Neural progenitor cell (in vitro differentiated cells): ENCODE measurements at regions not wholly inside any gene's neighbourhood (a gene's known extent, or its start where the extent isn't known, plus 50 kb on each side); places are given as distances from the start of the nearest gene placed in this dataset.

Experiments used
- DNase-seq: peaks from one replicate; pipeline ENCODE4 v3.0.0-alpha.2; 2016; ENCODE audit warnings: low spot score
- H2AFZ ChIP-seq: fragments of 200-600 bp; sonication (generic); replicated peaks from 2 replicates; pipeline ENCODE4 v1.6.1; 2016; ENCODE audit warnings: antibody characterized with exemption
- H3F3A ChIP-seq: fragments of 200-600 bp; sonication (generic); 2 replicates; pipeline ENCODE4 v1.6.1; 2016; ENCODE audit warnings: antibody characterized with exemption, low read depth
- H3K27ac ChIP-seq: fragments of 200-600 bp; sonication (generic); 2 replicates; pipeline ENCODE4 v1.5.1; 2016; ENCODE audit warnings: mild to moderate bottlenecking
- H3K27me3 ChIP-seq: fragments of 200-600 bp; sonication (generic); 2 replicates; pipeline ENCODE4 v1.6.1; 2016; ENCODE audit warnings: mild to moderate bottlenecking, moderate library complexity
- H3K36me3 ChIP-seq: fragments of 200-600 bp; sonication (generic); 2 replicates; pipeline ENCODE4 v1.5.1; 2016
- H3K4me1 ChIP-seq: fragments of 200-600 bp; sonication (generic); 2 replicates; pipeline ENCODE4 v1.6.1; 2016; ENCODE audit warnings: mixed run types
- H3K4me2 ChIP-seq: fragments of 200-600 bp; sonication (generic); 2 replicates; pipeline ENCODE4 v1.6.1; 2016
- H3K4me3 ChIP-seq: fragments of 200-600 bp; sonication (generic); 2 replicates; pipeline ENCODE4 v1.5.1; 2016
- H3K79me2 ChIP-seq: fragments of 200-600 bp; sonication (generic); 2 replicates; pipeline ENCODE4 v1.6.1; 2016; ENCODE audit warnings: low read depth
- H3K9ac ChIP-seq: fragments of 200-600 bp; sonication (generic); 2 replicates; pipeline ENCODE4 v1.6.1; 2016
- H3K9me3 ChIP-seq: fragments of 200-600 bp; sonication (generic); 2 replicates; pipeline ENCODE4 v1.5.1; 2016; ENCODE audit warnings: low read depth
- H4K20me1 ChIP-seq: fragments of 200-600 bp; sonication (generic); 2 replicates; pipeline ENCODE4 v1.6.1; 2016; ENCODE audit warnings: low read depth
- H3K27ac Mint-ChIP-seq: 3 replicates; pipeline ENCODE4 v1.8.0; 2021; ENCODE audit warnings: mixed read lengths
- H3K27me3 Mint-ChIP-seq: 2 replicates; pipeline ENCODE4 v1.8.0; 2022; ENCODE audit warnings: low read depth, mild to moderate bottlenecking, inconsistent platforms, moderate library complexity, mixed read lengths; ENCODE audit not compliant: insufficient read depth
- H3K36me3 Mint-ChIP-seq: 3 replicates; pipeline ENCODE4 v1.8.0; 2021; ENCODE audit warnings: mixed read lengths
- H3K4me1 Mint-ChIP-seq: 3 replicates; pipeline ENCODE4 v1.8.0; 2021; ENCODE audit warnings: mixed read lengths
- H3K4me3 Mint-ChIP-seq: 3 replicates; pipeline ENCODE4 v1.8.0; 2021; ENCODE audit warnings: mild to moderate bottlenecking, moderate library complexity, mixed read lengths
- H3K9me3 Mint-ChIP-seq: 3 replicates; pipeline ENCODE4 v1.8.0; 2020; ENCODE audit warnings: mixed read lengths
- CTCF ChIP-seq: fragments of 200-600 bp; sonication (generic); IDR thresholded peaks from 2 replicates; pipeline ENCODE4 v1.5.1; 2017; ENCODE audit warnings: antibody characterized with exemption, mild to moderate bottlenecking
- EZH2 ChIP-seq: fragments of 200-600 bp; sonication (generic); IDR thresholded peaks from 2 replicates; pipeline ENCODE4 v1.6.1; 2017; ENCODE audit warnings: antibody characterized with exemption, mild to moderate bottlenecking, moderate library complexity
- EZH2phosphoT487 ChIP-seq: fragments of 200-600 bp; sonication (generic); IDR thresholded peaks from 2 replicates; pipeline ENCODE4 v1.6.1; 2017; ENCODE audit warnings: antibody characterized with exemption

- DNase-seq: no peak
- H3K36me3 ChIP-seq: no peaks in the 10 kb centered on the region
- Mint-ChIP-seq H3K4me1 (no peaks in the 10 kb centered on the region), H3K27me3 (no peaks in the 10 kb centered on the region), H3K4me3 (no peak overlapping the region), H3K27ac (no peak overlapping the region), H3K9me3 (peaks cover 59% of the 10 kb centered on the region), H3K36me3 (no peaks in the 10 kb centered on the region)
- H3K9me3 ChIP-seq: peaks cover 29% of the 10 kb centered on the region
- no peak overlapping the region for H3K9ac ChIP-seq
- no peaks in the 10 kb centered on the region for H4K20me1 ChIP-seq
- no peaks in the 10 kb centered on the region for H3F3A ChIP-seq
- H3K79me2 ChIP-seq: no peaks in the 10 kb centered on the region
- no peak overlapping the region for H3K4me2 ChIP-seq
- no peaks in the 10 kb centered on the region for H3K4me1 ChIP-seq
- no peak overlapping the region for H3K27ac ChIP-seq
- TF ChIP-seq CTCF (no peak), EZH2phosphoT487 (no peak), EZH2 (no peak)
- no peak overlapping the region for H3K4me3 ChIP-seq
- H2AFZ ChIP-seq: no peak overlapping the region
- H3K27me3 ChIP-seq: no peaks in the 10 kb centered on the region
Observed at GRCh38 chr14:105797546-105797945, 271.2 kb downstream of the TMEM121 start.

- Histone ChIP-seq H3K4me3 (no peak overlapping the region), H3K4me1 (no peaks in the 10 kb centered on the region), H3K27ac (no peak overlapping the region), H2AFZ (no peak overlapping the region), H3F3A (no peaks in the 10 kb centered on the region), H3K79me2 (no peaks in the 10 kb centered on the region), H3K9me3 (peaks cover 29% of the 10 kb centered on the region), H3K9ac (no peak overlapping the region), H3K27me3 (no peaks in the 10 kb centered on the region), H3K4me2 (no peak overlapping the region), H4K20me1 (no peaks in the 10 kb centered on the region), H3K36me3 (no peaks in the 10 kb centered on the region)
- no peak for TF ChIP-seq EZH2phosphoT487
- TF ChIP-seq EZH2: no peak
- TF ChIP-seq CTCF: no peak
- Mint-ChIP-seq H3K27me3 (peaks cover 5% of the 10 kb centered on the region), H3K4me1 (no peaks in the 10 kb centered on the region), H3K4me3 (no peak overlapping the region), H3K9me3 (peaks cover 49% of the 10 kb centered on the region), H3K36me3 (no peaks in the 10 kb centered on the region), H3K27ac (no peak overlapping the region)
- DNase-seq: no peak
Observed at GRCh38 chr14:105805701-105806100, 279.3 kb downstream of the TMEM121 start.

GRCh38 chr14:105806568-105806967, 280.2 kb downstream of the TMEM121 start:
- no peak for DNase-seq
- peaks cover 49% of the 10 kb centered on the region for H3K9me3 Mint-ChIP-seq

GRCh38 chr14:105817971-105818711, 291.8 kb downstream of the TMEM121 start:
- no peak overlapping the region for H3K4me3 Mint-ChIP-seq
- Histone ChIP-seq H3F3A (no peaks in the 10 kb centered on the region), H3K9ac (no peak overlapping the region), H2AFZ (no peak overlapping the region), H4K20me1 (no peaks in the 10 kb centered on the region), H3K4me2 (no peak overlapping the region), H3K36me3 (no peaks in the 10 kb centered on the region), H3K27ac (no peak overlapping the region), H3K4me1 (no peaks in the 10 kb centered on the region), H3K4me3 (no peak overlapping the region), H3K27me3 (no peaks in the 10 kb centered on the region), H3K9me3 (peaks cover 34% of the 10 kb centered on the region), H3K79me2 (no peaks in the 10 kb centered on the region)
- H3K36me3 Mint-ChIP-seq: no peaks in the 10 kb centered on the region
- H3K4me1 Mint-ChIP-seq: no peaks in the 10 kb centered on the region
- TF ChIP-seq EZH2: no peak
- TF ChIP-seq EZH2phosphoT487: no peak
- no peak for TF ChIP-seq CTCF
- DNase-seq: no peak
- H3K27me3 Mint-ChIP-seq: peaks cover 2% of the 10 kb centered on the region
- H3K27ac Mint-ChIP-seq: no peak overlapping the region
- H3K9me3 Mint-ChIP-seq: peaks cover 53% of the 10 kb centered on the region

More at GRCh38 chr14:105806568-105806967, 280.2 kb downstream of the TMEM121 start:
- no peak overlapping the region for H3K27ac ChIP-seq
- H3K27me3 Mint-ChIP-seq: peaks cover 6% of the 10 kb centered on the region
- TF ChIP-seq EZH2 (no peak), EZH2phosphoT487 (no peak)
- no peaks in the 10 kb centered on the region for H3K4me1 ChIP-seq
- H3K36me3 Mint-ChIP-seq: no peaks in the 10 kb centered on the region
- H3K4me1 Mint-ChIP-seq: no peaks in the 10 kb centered on the region
- H3K79me2 ChIP-seq: no peaks in the 10 kb centered on the region
- H3K9me3 ChIP-seq: peaks cover 32% of the 10 kb centered on the region
- no peak overlapping the region for H3K27ac Mint-ChIP-seq
- no peak overlapping the region for H3K4me3 Mint-ChIP-seq
- no peak overlapping the region for H3K9ac ChIP-seq
- no peak overlapping the region for H3K4me2 ChIP-seq
- H3F3A ChIP-seq: no peaks in the 10 kb centered on the region
- H3K36me3 ChIP-seq: no peaks in the 10 kb centered on the region
- no peaks in the 10 kb centered on the region for H4K20me1 ChIP-seq
- H3K4me3 ChIP-seq: no peak overlapping the region
- H3K27me3 ChIP-seq: no peaks in the 10 kb centered on the region
- no peak overlapping the region for H2AFZ ChIP-seq
